ENCODE measurements at regions not wholly inside any gene's neighbourhood (a gene's known extent, or its start where the extent isn't known, plus 50 kb on each side); places are given as distances from the start of the nearest gene placed in this dataset.

DNA sequence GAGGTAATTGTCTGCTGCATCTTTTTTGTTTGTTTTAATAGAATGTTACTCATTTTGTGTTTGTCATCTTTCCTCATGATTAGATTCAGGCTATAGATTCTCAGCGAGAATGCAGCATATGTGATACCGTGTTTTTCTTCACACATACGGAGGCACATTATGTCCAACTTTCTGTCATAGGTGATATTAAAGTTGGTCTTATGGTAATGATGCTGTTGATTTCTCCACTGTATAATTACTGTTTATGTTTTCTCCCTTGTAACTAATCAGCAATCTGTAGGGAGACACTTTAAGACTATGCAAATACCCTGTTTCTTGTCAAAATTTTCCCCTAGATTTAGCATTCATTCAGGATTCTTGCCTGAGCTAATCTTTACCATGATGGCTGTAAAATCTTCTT, 87.6 kb downstream of the CLDN1 start:
- peaks cover 6% of the 10 kb centered on the region; the same call in 2 of the 3 replicates for H3K9me3 Mint-ChIP-seq
- Histone ChIP-seq H4K20me1 (replicated peaks; ENCODE audit: insufficient read depth) (no peaks in the 10 kb centered on the region), H3K9me2 (ENCODE audit: insufficient read depth) (no peaks in the 10 kb centered on the region; the same call in 1 of the 2 replicates), H2AFZ (no peak overlapping the region), H3F3A (replicated peaks; ENCODE audit: low read depth) (no peaks in the 10 kb centered on the region), H3K4me1 (ENCODE audit: insufficient read depth) (no peaks in the 10 kb centered on the region), H3K27me3 (ENCODE audit: insufficient read depth) (no peaks in the 10 kb centered on the region), H3K79me2 (replicated peaks; ENCODE audit: insufficient read depth) (no peaks in the 10 kb centered on the region), H3K27ac (ENCODE audit: low read depth) (no peak overlapping the region), H3K36me3 (ENCODE audit: insufficient read depth) (no peaks in the 10 kb centered on the region), H3K4me2 (no peak overlapping the region), H3K4me3 (no peak overlapping the region)
- TF ChIP-seq POLR2AphosphoS5 (IDR thresholded peaks at IDR 0.05; ENCODE audit: low read depth) (no peak), EZH2 (IDR thresholded peaks at IDR 0.05; ENCODE audit: low read depth, unreplicated experiment) (no peak), CTCF (conservative IDR thresholded peaks at IDR 0.05; ENCODE audit: low read depth in 2 of 2) (no peak), STAT1 (IDR thresholded peaks at IDR 0.05; ENCODE audit: unreplicated experiment) (no peak), ETS1 (IDR thresholded peaks at IDR 0.05) (no peak), CREB1 (CRISPR knock-in tag; IDR thresholded peaks at IDR 0.05; ENCODE audit: low read depth) (no peak), ZNF331 (CRISPR knock-in tag; IDR thresholded peaks at IDR 0.05; ENCODE audit: low read depth) (no peak), NANOG (IDR thresholded peaks at IDR 0.05; ENCODE audit: borderline replicate concordance) (no peak), EZH2phosphoT487 (IDR thresholded peaks at IDR 0.05; ENCODE audit: unreplicated experiment) (no peak), JUNB (IDR thresholded peaks at IDR 0.05; ENCODE audit: unreplicated experiment) (no peak), ZNF114 (CRISPR knock-in tag; IDR thresholded peaks at IDR 0.05) (no peak)
- TF ChIP-seq, protein P1, sequence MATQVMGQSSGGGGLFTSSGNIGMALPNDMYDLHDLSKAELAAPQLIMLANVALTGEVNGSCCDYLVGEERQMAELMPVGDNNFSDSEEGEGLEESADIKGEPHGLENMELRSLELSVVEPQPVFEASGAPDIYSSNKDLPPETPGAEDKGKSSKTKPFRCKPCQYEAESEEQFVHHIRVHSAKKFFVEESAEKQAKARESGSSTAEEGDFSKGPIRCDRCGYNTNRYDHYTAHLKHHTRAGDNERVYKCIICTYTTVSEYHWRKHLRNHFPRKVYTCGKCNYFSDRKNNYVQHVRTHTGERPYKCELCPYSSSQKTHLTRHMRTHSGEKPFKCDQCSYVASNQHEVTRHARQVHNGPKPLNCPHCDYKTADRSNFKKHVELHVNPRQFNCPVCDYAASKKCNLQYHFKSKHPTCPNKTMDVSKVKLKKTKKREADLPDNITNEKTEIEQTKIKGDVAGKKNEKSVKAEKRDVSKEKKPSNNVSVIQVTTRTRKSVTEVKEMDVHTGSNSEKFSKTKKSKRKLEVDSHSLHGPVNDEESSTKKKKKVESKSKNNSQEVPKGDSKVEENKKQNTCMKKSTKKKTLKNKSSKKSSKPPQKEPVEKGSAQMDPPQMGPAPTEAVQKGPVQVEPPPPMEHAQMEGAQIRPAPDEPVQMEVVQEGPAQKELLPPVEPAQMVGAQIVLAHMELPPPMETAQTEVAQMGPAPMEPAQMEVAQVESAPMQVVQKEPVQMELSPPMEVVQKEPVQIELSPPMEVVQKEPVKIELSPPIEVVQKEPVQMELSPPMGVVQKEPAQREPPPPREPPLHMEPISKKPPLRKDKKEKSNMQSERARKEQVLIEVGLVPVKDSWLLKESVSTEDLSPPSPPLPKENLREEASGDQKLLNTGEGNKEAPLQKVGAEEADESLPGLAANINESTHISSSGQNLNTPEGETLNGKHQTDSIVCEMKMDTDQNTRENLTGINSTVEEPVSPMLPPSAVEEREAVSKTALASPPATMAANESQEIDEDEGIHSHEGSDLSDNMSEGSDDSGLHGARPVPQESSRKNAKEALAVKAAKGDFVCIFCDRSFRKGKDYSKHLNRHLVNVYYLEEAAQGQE (IDR thresholded peaks at IDR 0.05; ENCODE audit: unreplicated experiment), result no peak
- TF ChIP-seq, protein P2, sequence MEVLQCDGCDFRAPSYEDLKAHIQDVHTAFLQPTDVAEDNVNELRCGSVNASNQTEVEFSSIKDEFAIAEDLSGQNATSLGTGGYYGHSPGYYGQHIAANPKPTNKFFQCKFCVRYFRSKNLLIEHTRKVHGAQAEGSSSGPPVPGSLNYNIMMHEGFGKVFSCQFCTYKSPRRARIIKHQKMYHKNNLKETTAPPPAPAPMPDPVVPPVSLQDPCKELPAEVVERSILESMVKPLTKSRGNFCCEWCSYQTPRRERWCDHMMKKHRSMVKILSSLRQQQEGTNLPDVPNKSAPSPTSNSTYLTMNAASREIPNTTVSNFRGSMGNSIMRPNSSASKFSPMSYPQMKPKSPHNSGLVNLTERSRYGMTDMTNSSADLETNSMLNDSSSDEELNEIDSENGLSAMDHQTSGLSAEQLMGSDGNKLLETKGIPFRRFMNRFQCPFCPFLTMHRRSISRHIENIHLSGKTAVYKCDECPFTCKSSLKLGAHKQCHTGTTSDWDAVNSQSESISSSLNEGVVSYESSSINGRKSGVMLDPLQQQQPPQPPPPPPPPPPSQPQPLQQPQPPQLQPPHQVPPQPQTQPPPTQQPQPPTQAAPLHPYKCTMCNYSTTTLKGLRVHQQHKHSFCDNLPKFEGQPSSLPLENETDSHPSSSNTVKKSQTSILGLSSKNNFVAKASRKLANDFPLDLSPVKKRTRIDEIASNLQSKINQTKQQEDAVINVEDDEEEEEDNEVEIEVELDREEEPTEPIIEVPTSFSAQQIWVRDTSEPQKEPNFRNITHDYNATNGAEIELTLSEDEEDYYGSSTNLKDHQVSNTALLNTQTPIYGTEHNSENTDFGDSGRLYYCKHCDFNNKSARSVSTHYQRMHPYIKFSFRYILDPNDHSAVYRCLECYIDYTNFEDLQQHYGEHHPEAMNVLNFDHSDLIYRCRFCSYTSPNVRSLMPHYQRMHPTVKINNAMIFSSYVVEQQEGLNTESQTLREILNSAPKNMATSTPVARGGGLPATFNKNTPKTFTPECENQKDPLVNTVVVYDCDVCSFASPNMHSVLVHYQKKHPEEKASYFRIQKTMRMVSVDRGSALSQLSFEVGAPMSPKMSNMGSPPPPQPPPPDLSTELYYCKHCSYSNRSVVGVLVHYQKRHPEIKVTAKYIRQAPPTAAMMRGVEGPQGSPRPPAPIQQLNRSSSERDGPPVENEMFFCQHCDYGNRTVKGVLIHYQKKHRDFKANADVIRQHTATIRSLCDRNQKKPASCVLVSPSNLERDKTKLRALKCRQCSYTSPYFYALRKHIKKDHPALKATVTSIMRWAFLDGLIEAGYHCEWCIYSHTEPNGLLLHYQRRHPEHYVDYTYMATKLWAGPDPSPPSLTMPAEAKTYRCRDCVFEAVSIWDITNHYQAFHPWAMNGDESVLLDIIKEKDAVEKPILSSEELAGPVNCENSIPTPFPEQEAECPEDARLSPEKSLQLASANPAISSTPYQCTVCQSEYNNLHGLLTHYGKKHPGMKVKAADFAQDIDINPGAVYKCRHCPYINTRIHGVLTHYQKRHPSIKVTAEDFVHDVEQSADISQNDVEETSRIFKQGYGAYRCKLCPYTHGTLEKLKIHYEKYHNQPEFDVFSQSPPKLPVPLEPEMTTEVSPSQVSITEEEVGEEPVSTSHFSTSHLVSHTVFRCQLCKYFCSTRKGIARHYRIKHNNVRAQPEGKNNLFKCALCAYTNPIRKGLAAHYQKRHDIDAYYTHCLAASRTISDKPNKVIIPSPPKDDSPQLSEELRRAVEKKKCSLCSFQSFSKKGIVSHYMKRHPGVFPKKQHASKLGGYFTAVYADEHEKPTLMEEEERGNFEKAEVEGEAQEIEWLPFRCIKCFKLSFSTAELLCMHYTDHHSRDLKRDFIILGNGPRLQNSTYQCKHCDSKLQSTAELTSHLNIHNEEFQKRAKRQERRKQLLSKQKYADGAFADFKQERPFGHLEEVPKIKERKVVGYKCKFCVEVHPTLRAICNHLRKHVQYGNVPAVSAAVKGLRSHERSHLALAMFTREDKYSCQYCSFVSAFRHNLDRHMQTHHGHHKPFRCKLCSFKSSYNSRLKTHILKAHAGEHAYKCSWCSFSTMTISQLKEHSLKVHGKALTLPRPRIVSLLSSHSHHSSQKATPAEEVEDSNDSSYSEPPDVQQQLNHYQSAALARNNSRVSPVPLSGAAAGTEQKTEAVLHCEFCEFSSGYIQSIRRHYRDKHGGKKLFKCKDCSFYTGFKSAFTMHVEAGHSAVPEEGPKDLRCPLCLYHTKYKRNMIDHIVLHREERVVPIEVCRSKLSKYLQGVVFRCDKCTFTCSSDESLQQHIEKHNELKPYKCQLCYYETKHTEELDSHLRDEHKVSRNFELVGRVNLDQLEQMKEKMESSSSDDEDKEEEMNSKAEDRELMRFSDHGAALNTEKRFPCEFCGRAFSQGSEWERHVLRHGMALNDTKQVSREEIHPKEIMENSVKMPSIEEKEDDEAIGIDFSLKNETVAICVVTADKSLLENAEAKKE (CRISPR knock-in tag; IDR thresholded peaks at IDR 0.05), result no peak
- DNase-seq (ENCODE audit: low spot score), result no peak
- no peaks in the 10 kb centered on the region for H3K4me1 Mint-ChIP-seq
- ATAC-seq, result no peak
- no peaks in the 10 kb centered on the region; the same call in 2 of the 3 replicates for H3K36me3 Mint-ChIP-seq (ENCODE audit: low read depth)
- no peaks in the 10 kb centered on the region for H3K27me3 Mint-ChIP-seq (ENCODE audit: insufficient read depth, low read depth, poor library complexity)
- no peak overlapping the region for H3K27ac Mint-ChIP-seq
- no peak overlapping the region for H3K4me3 Mint-ChIP-seq
